Endothelial cell of umbilical vein (primary cell): ENCODE measurements at regions not wholly inside any gene's neighbourhood (a gene's known extent, or its start where the extent isn't known, plus 50 kb on each side); places are given as distances from the start of the nearest gene placed in this dataset.

ENCODE experiments used
- BruUV-seq: library from RNA; stranded (reverse); fragments of 400-500 nt; replicated peaks from 2 replicates; lab custom pipeline; 2021; lab: Mats Ljungman, UMichigan
- CTCF ChIA-PET: fragments of 300-600, 350-600 bp; sonication (Branson Sonifier 250); formaldehyde crosslinking; loops from one replicate; lab custom pipeline; 2021; ENCODE audit warnings: antibody characterized with exemption, inconsistent platforms; lab: Charles Lee
- POLR2A ChIA-PET: fragments of 300-600, 350-600 bp; sonication (Branson Sonifier 250); formaldehyde crosslinking; loops from one replicate; lab custom pipeline; 2021; ENCODE audit warnings: antibody characterized with exemption, inconsistent platforms; lab: Charles Lee
- DNase-seq: peaks from one replicate; pipeline ENCODE4 v3.0.0-alpha.2; 2011; ENCODE audit warnings: low read depth, low spot score
- FAIRE-seq: peaks from 2 replicates; lab custom pipeline; 2011; peaks lifted over from hg19 to GRCh38; lab: Jason Lieb, UNC
- H2AFZ ChIP-seq: 2 replicates; pipeline ENCODE4 v1.6.0; 2012; ENCODE audit warnings: low read depth, low read length, control low read depth, inconsistent platforms
- H3K27ac ChIP-seq: 2 replicates; pipeline ENCODE4 v1.5.1; 2011; ENCODE audit warnings: low read depth, mild to moderate bottlenecking, control low read depth, low read length, moderate library complexity; ENCODE audit not compliant: insufficient read depth
- H3K27me3 ChIP-seq, 2 experiments: 2 replicates each; pipeline versions ENCODE4 v1.6.0 to v1.6.1; 2011; ENCODE audit warnings: low read length in 2 of 2, mixed read lengths in 1 of 2; ENCODE audit not compliant: control insufficient read depth in 2 of 2, insufficient read depth in 2 of 2
- H3K36me3 ChIP-seq, 2 experiments: 2 replicates in 1 of 2; 3 replicates in 1 of 2; pipeline ENCODE4 v1.5.1; 2011; ENCODE audit warnings: low read length in 2 of 2, mild to moderate bottlenecking in 1 of 2, moderate library complexity in 1 of 2; ENCODE audit not compliant: control insufficient read depth in 2 of 2, insufficient read depth in 2 of 2; ENCODE audit errors: extremely low read depth in 1 of 2
- H3K4me1 ChIP-seq: 3 replicates; pipeline ENCODE4 v1.5.1; 2011; ENCODE audit warnings: mild to moderate bottlenecking, low read length; ENCODE audit not compliant: control insufficient read depth, insufficient read depth; ENCODE audit errors: extremely low read depth
- H3K4me2 ChIP-seq: 2 replicates; pipeline ENCODE4 v1.6.1; 2011; ENCODE audit warnings: low read length, control low read depth, mixed read lengths; ENCODE audit not compliant: insufficient read depth
- H3K4me3 ChIP-seq, 3 experiments: fragments of 200-600 bp in 1 of 3; sonication (generic), shearing (Covaris generic) in 1 of 3; replicated peaks in 1 of 3; 2 replicates each; pipeline ENCODE4 v1.5.1; 2011 to 2016; ENCODE audit warnings: control low read depth in 3 of 3, low read length in 3 of 3, mild to moderate bottlenecking in 2 of 3, inconsistent platforms in 1 of 3, low read depth in 1 of 3, moderate library complexity in 1 of 3; ENCODE audit not compliant: insufficient read depth in 1 of 3
- H3K79me2 ChIP-seq: 2 replicates; pipeline ENCODE4 v1.6.0; 2012; ENCODE audit warnings: low read length, inconsistent platforms; ENCODE audit not compliant: control insufficient read depth, insufficient read depth
- H3K9ac ChIP-seq: replicated peaks from 2 replicates; pipeline ENCODE3; 2011; ENCODE audit warnings: low read length, control low read depth; ENCODE audit not compliant: insufficient read depth; ENCODE audit errors: extremely low read depth
- H3K9me1 ChIP-seq: replicated peaks from 3 replicates; pipeline ENCODE4 v1.6.0; 2011; ENCODE audit warnings: mild to moderate bottlenecking, low read length; ENCODE audit not compliant: control insufficient read depth, insufficient read depth; ENCODE audit errors: extremely low read depth
- H3K9me3 ChIP-seq: replicated peaks from 2 replicates; pipeline ENCODE4 v1.5.1; 2012; ENCODE audit warnings: low read length, inconsistent platforms; ENCODE audit not compliant: control insufficient read depth, insufficient read depth
- H4K20me1 ChIP-seq: replicated peaks from 2 replicates; pipeline ENCODE3; 2011; ENCODE audit warnings: mild to moderate bottlenecking, low read length; ENCODE audit not compliant: control insufficient read depth, insufficient read depth; ENCODE audit errors: extremely low read depth
- CTCF ChIP-seq, 2 donors: IDR thresholded peaks; 1 replicate in 1 of 2; 2 replicates in 1 of 2; pipeline ENCODE4 v1.5.1; 2011; ENCODE audit warnings: low read length in 2 of 2, mild to moderate bottlenecking in 2 of 2, moderate library complexity in 2 of 2, control low read depth in 1 of 2, inconsistent platforms in 1 of 2, low read depth in 1 of 2; ENCODE audit not compliant: insufficient read depth in 1 of 2; ENCODE audit errors: extremely low read depth in 1 of 2
- EZH2 ChIP-seq: IDR thresholded peaks from 2 replicates; pipeline ENCODE4 v1.6.1; 2012; ENCODE audit warnings: borderline replicate concordance, low read depth, mild to moderate bottlenecking, moderate library complexity, low read length, inconsistent platforms; ENCODE audit not compliant: severe bottlenecking
- FOS ChIP-seq: IDR thresholded peaks from 2 replicates; pipeline ENCODE4 v1.6.1; 2011; ENCODE audit warnings: mild to moderate bottlenecking, low read length, moderate library complexity, borderline replicate concordance; ENCODE audit not compliant: insufficient read depth
- GATA2 ChIP-seq: IDR thresholded peaks from 2 replicates; pipeline ENCODE4 v1.7.0; 2011; ENCODE audit warnings: low read depth, mild to moderate bottlenecking, moderate library complexity, mixed read lengths, low read length; ENCODE audit not compliant: insufficient read length, insufficient read depth
- JUN ChIP-seq: IDR thresholded peaks from 2 replicates; pipeline ENCODE4 v1.6.1; 2011; ENCODE audit warnings: borderline replicate concordance, low read depth; ENCODE audit not compliant: insufficient read length, insufficient read depth
- MAX ChIP-seq: IDR thresholded peaks from 2 replicates; pipeline ENCODE4 v1.6.1; 2011; ENCODE audit not compliant: insufficient read depth, insufficient read length
- MYC ChIP-seq: IDR thresholded peaks from one replicate; pipeline ENCODE4 v1.6.1; 2011; ENCODE audit warnings: mild to moderate bottlenecking, low read depth, low read length
- POLR2A ChIP-seq: IDR thresholded peaks from 2 replicates; pipeline ENCODE4 v1.6.1; 2012; ENCODE audit warnings: low read depth, mild to moderate bottlenecking, control low read depth, low read length
- POLR2AphosphoS5 ChIP-seq: IDR thresholded peaks from 2 replicates; pipeline ENCODE4 v1.6.1; 2012; ENCODE audit warnings: low read depth, mild to moderate bottlenecking, control low read depth, low read length, moderate library complexity; ENCODE audit not compliant: insufficient read depth
- dilution Hi-C: fragments of 300-500 bp; cut with MboI; formaldehyde crosslinking; loops from one replicate; pipeline ENCODE4 v1.15.0; 2019; ENCODE audit warnings: low sequenced_read_pairs; ENCODE audit not compliant: extremely low pct_ligation_motif_present
- intact Hi-C: fragments of 100-400 bp; cut with micrococcal nuclease; formaldehyde crosslinking; loops from one replicate; pipeline ENCODE4 v1.10.0; 2022

- dilution Hi-C loops (no loop called here), intact Hi-C loops (no loop called here)
- H3K4me2 ChIP-seq = no peak overlapping the region
- ChIA-PET CTCF (no interaction called here), POLR2A (no interaction called here)
- H3K4me1 ChIP-seq = no peaks in the 10 kb centered on the region
- no peaks in the 10 kb centered on the region for H3K36me3 ChIP-seq
- DNase-seq (no peak), FAIRE-seq (no peak)
- H3K9ac ChIP-seq = no peak overlapping the region
- TF ChIP-seq POLR2AphosphoS5 (no peak), JUN (no peak), FOS (no peak), POLR2A (no peak), GATA2 (no peak), CTCF (IDR thresholded peaks at IDR 0.05; ENCODE audit: extremely low read depth in 1 of 2, insufficient read depth in 1 of 2, low read depth in 1 of 2, low read length in 2 of 2) (no peak), MAX (no peak), EZH2 (no peak), MYC (no peak)
- H4K20me1 ChIP-seq = no peaks in the 10 kb centered on the region
- no peaks in the 10 kb centered on the region for H3K9me1 ChIP-seq
- H3K27me3 ChIP-seq = no peaks in the 10 kb centered on the region
- no TSS peak for BruUV-seq
- H3K27ac ChIP-seq = no peak overlapping the region
- H3K4me3 ChIP-seq = no peak overlapping the region
- no peak overlapping the region for H2AFZ ChIP-seq
- H3K79me2 ChIP-seq = no peaks in the 10 kb centered on the region
- peaks cover 5% of the 10 kb centered on the region for H3K9me3 ChIP-seq
Observed at GRCh38 chr15:93730724-93731123, 500.6 kb upstream of the MCTP2 start.
